HG03439 (cell line): ENCODE measurements at regions not wholly inside any gene's neighbourhood (a gene's known extent, or its start where the extent isn't known, plus 50 kb on each side); places are given as distances from the start of the nearest gene placed in this dataset.

Source experiments
- ATAC-seq: cut with Tn5 transposase; IDR thresholded peaks from one replicate; pipeline ENCODE4 v1.9.1; 2021; ENCODE audit warnings: mild to moderate bottlenecking, moderate library complexity; ENCODE audit not compliant: unreplicated experiment

DNA sequence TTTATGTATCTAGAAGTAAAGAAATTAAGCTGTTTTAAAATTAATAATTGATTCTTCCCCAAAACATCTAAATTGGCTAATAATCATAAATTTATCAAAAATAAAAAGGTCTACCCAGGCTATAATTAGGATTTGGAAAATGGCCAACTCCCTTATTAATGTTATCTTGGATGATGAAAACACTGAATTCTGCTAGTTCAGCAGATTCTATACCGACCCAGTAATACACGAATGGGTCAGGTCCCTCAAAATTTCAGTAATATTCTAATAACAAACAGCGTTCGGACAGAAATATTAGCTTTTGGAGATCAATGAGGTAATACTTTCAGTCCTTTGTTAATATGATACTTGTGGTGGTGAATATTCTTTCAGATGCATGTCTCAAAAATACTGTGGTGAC is 360.7 kb upstream of the MGMT start:
- ATAC-seq: no peak

DNA sequence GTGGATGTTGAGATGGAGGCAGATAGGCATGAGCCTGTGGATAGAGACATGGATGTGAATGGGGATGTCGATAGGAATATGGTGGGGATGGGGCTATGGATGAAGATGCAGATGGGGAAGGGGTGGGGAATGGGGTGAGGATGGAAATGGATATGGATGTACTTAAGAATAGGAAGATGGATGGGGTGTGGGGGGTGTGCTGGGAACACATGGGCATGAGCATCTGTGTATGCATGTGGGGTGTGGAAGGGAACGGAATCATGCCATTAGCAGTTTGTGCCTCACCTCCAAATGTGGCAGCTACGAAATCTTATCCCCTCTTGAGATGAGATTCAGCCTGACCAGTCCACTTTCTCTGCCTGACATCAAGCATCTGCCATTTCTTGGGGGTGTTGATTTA is 359.5 kb upstream of the MGMT start:
- no peak for ATAC-seq

DNA sequence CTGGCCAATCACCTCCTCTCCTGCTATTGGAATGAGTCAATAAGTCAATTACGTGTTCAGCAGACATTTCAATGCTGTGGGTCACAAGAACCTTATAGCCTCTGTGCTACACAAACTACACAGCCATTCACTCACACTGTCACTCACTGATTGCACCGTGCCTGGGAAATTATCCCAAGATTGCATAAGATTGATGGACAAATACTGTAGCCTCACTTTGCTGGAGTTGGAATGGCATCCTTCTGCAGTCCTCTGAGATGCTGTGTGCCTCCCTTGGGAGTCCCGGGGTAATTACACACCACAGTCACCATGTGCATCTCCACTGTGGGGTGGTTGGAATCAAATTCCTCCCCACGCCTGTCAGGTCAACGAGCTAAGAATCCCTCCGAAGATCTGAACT is 358.7 kb upstream of the MGMT start:
- ATAC-seq: no peak

DNA sequence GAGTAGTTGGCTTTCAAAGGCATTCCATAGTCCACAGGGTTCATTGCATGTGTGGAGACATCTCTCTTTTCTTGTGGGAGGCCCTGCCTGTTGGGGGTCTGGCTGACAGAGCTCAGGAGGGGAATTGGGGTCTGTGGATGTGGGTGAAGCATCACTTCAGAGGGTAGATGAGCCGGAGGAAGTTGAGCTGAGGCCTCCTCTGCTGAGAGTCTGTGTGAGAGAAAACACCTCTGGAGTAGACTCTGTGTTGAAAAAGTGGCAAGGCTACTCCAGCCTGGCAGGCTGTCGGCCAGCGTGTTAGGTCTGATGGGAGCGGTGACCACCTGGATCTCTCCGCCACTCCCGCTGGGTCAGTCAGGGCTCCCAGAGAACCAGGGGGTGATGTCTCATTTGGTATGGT is 358.0 kb upstream of the MGMT start:
- no peak for ATAC-seq

DNA sequence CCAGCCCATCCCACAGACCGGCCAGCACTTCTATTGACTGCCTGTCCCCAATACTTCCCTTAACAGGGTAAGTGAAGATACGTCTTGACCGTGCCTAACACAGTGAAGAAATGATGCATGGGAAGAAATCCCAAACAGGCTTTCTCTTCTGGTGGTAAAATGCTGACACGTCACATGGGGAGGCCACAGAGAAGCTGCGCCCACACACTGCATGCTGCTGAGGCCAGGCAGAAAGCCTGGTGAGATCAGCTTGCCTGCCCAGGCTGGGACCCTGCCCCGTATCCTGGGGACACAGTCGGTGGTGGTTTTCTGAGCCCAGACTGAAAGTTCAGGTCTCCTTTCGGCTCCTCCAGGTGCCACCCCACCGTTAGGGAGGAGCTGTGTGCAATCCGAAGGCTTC is 356.3 kb upstream of the MGMT start:
- no peak for ATAC-seq

DNA sequence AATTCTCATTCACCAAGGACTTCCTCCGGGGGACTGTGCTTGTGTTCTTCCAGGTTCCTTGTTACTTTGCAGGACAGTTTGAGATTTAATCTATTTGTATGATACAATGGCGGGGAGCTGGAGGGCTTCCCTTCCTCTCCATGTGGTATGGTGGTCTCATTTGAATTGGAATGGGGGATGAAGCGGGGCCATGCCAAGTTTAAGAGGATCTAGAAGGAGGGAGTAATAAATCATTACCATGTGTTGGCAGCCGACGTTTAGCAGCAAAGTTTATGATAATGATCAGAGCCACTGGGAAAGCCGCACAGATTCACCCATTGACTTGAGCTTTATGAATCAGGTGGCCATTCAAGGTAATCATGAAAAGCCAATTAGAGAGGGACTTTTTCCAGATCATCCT is 355.1 kb upstream of the MGMT start:
- ATAC-seq: no peak

DNA sequence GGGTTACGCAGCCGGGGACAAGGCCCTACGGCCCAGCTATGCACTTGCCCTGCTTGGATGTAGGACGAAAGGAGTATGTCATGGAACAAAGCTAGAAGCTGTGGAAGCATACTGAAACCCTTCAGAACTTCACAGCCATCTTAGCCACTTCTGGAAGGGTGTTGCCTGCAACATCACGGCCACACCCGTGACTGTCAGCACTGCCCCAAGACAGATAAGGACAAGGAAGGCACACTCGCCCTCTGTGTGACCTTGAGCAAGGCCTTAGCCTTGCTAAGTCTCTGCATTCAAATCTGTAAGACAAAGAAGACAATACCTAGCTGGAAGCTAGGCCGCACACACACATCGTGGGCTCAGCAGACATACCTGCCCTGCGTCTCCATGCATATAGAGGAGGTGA is 352.5 kb upstream of the MGMT start:
- ATAC-seq: no peak

DNA sequence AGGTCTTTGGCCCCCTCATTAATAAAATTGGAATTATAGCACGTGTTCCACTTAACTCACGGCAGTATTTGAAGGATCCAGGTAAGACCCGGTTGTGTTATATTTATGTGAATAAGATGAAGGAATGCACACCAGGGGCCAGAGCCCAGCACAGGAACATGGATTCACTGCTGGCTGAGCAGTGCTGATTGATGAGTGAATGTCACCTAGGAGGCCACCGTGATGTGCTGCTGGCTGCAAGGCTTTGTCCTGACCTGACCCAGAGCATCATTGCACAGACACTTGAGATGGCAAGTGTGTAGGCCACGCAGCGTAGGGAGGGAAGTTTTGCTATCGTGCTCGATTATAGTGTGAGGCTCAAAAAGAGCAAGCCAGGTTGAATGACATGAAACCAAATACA is 350.7 kb upstream of the MGMT start:
- no peak for ATAC-seq

DNA sequence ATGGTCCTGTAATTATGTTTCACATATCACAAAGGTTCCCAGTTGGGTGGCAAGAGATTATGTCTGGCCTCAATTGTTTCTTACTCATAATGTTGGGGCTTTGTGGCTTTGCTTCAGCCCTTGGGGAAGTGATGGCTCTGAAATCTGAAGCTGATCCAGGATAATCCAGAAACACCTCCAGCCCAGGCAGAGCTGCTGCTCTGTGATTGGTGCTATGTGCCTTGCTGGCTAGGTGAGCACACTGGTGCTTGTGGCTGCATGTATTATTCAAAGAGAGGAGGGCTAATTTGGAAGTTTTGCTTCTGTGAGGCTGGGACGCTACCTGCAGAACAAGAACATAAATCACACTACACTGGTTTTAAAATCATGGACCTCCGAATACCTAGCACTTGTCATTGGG is 346.6 kb upstream of the MGMT start:
- no peak for ATAC-seq

DNA sequence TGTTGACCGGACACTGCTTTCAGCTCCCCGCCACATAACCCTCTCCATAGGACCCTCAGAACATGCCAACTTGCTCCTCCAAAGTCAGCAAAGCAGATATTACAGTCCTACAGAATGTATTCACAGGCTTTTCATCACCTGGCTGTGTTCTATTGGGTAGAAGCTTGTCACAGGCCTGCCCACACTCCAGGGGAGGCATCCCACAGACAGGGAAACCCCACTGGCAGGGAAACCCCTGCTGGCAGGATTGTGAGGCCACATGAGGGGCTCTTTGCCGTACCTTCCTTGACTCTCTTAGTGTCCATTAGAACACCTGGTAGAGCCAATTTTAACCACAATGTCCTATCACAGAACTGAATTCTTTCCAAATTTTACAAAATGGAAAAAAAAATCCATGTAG is 344.2 kb upstream of the MGMT start:
- ATAC-seq: no peak

DNA sequence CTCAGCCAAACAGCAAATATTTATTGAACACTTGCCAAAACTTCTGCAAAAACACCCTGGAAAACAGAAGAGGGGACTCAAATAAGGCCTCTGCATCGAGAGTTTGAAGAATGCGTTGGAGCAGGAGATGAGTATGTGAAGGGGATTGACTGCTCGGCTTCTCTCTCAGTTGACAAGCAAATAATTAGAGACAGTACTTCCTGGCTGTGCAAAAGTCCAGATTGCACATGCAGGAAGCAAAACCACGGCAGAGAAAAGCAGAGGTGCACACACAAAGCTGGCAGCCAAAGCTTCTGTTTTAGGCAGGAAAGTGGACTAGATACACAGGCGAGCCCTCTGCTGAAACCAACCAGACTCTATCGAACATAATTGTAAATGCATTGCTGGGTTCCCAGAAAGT is 343.6 kb upstream of the MGMT start:
- ATAC-seq: no peak

DNA sequence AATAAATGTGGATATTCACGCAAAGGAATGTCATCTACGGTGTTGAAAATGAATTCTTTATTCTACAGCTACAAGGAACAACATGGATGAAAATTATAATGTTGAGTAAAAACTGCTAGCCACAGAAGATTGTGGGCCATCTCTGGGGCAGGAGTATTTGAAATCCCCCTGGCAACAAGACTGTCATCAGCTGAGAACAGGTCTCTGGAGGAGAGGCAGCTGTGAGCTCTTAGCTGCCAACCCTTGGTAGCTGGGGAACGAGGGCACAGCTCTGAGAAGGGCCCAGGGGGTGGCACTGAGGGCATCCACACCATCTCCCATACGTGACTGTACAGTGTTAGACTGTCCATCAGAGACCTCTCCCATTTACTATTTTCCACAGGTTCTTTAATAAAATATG is 340.1 kb upstream of the MGMT start:
- ATAC-seq: no peak

DNA sequence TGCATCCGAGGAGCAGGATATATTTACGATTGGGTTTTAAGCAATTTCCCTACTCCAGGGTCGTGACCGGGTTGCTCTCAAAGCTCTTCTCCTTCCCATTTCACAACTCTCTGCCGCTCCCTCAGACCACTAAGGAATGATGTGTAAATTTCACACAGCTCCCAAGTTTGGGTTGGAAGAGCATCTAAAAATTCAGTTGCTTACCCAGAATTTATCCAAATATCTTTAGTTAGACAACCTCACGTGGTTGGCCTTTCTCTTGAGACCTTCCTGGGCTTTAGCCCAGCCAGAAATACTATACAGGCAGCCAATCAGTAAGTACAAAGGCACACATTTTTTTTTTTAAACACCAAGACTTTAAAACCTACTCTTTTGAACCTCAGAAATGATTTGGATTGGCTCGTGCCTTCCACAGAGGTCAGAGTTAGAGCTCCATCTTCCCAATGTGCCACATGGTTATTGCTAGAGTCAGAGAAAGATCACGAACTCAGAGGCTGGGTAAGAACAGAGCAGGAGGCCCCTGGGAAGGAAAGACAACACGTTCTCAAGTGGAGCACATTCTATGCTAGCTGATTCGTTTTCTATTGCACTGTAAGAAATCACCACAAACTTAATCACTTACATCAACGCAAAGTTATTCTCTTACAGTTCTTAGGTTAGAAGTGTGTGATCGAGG is 335.4 kb upstream of the MGMT start:
- ATAC-seq: no peak

DNA sequence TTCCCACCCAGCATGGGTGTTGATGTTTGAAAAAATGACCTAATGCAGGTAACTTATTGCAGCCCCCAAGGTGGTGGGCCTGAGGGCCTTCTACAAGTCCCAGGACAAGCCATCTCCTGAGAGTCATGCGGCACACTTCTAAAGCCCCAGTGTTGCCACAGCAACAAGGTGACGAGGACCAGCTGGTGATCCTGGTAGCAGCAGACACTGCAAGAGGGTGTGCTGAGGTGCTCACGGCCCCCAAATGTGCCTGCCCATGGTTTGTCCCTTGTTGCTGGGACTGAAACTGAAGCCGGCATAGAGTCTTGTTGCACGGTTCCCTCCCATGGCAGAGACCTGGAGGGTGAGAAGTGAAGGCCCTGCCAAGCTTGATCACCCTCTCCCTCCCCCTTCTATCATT is 333.2 kb upstream of the MGMT start:
- ATAC-seq: no peak

DNA sequence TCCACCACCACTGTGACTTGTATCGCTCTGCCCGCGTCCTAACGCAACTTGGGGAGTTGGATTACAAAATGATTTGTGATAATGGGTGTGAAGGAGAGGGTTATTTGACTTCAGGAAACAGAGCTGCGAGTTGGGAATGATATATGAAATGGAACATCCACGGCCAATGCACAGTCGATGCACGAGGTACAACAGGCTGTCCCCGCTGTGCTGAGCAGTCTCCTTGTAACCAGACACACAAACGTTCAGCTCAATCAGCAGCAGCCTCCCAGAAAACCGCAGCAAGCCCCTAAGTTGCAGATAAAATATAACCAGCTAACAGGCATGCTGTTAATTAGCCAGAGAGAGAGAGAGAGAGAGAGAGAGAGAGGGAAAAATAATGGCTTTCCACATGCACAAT is 332.7 kb upstream of the MGMT start:
- no peak for ATAC-seq

DNA sequence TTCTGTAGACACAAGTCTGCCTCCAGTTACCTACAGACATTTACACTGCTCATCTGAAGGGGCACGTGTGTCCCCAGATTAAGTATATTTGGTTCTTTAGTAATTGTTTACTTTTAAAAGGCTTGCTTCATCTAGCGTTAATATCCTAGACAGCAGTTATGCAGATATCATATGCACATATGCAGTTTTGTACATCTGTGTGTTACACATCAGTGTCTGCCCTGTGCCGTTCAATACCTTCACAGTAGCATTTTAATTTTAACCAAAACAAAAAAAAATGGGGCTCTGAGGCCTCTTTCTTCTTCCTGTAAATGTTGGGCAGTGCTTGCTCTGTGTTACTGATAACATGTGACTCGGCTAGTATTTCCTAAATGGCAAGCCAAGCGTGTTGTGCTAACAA is 331.4 kb upstream of the MGMT start:
- no peak for ATAC-seq

DNA sequence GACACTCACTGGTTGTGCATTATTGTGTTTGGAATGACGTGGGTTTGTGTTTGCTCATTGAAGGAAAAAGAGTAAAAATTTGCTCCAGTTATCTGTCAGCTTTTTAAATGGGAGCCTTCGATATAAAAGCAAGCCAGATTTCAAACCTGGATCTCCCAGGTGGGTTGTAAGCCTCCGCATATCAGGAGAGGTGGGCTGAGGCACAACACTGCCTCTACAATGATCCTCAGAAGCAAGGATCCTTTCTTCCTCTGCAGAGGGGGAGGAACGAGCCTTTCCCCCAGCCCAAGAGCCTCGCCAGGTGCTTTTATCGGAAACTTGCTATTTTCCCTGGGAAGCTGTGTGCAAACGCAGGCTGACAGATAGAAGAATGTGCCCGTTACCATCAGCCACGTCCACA is 331.0 kb upstream of the MGMT start:
- no peak for ATAC-seq

DNA sequence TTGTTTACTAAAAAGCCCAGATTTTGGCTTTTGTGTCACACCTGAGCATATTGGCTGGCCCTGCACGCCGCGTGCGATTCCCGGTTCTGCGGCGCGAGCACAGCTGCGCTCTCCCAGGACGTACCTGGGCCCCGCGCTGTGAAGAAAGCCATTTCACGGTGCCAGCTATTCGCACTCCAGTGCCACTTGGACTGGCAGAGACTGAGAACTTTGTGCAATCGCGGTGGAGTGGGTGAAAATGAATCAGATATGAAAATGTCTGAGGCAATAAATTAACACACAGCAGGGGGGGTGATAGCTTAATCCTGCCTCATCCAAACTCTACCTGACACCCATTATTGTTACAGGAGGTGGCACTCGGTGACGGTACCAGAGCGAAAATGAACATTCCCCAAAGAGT is 330.1 kb upstream of the MGMT start:
- no peak for ATAC-seq

DNA sequence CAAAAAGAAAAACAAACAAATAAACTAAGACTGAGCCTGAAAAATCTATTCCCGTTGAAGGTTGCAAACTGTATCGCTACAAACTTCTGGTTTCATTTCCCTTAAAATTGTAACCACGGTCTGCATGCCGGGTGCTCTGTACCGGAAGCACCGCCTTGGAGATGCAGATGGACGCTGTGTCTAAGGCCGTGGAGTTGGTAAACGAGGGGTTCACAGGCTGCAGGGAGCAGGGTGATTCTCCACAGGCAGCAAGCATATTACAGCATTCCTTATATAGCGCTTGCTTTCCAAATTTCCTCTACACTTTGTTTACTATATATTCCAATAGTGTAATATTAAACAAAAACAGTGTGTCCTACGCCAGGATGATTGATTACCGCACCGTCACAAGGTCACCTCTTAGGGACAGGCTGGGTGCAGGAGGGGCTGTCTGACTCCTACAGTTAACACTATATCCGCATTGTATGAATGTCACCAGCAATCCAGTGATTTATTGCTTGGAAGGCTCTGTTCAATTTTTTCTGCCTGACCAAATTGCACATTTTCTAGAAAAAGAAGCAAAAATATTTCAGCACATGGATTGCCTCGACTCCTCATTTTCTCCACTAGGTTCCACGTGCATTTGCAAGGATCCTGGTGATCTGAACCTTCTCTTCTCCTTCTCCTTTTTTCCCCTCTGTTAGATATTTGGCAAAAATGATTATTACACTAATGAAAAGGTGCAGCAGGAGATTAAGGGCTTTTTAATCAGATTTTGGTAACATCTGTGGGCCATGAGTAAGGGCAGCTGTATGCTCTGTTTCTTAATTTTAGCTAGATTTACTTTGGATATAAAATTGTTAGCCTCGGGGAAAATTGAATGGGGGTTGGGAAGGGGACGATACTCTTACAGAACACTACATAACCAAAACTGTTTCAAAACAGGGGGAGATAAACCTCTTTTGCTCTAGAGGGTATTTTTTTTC is 325.8 kb upstream of the MGMT start:
- no peak for ATAC-seq

DNA sequence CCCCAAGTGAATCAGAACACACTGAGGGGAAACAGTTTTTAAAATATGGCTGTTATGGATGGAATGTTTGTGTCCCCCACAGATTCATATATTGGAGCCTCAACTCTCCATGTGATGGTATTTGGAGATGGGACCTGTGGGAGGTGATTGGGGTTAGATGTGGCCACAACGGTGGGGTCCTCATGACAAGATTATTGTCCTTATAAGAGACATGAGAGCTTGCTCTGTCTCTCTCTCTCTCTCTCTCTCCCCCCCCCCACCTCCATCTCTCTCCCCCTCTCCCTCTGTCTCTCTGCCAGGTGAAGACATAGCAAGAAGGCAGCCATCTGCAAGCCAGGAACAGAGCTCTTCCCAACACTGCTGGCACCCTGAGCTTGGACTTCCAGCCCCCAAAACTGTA is 315.8 kb upstream of the MGMT start:
- no peak for ATAC-seq

DNA sequence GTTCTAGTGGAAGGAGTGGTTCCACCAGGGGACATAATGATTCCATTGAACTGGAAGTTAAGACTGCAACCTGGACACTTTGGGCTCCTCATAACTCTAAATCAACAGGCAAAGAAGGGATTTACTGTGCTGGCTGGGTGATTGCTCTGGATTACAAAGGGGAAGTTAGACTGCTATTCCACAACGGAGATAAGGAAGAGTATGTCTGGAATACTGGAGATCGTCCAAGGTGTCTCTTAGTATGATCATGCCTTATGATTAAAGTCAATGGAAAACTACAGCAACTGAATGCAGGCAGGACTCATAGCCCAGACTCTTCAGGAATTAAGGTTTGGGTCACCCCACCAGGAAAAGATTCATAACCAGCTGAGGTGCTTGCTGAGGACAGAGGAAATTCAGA is 310.6 kb upstream of the MGMT start:
- ATAC-seq: no peak

DNA sequence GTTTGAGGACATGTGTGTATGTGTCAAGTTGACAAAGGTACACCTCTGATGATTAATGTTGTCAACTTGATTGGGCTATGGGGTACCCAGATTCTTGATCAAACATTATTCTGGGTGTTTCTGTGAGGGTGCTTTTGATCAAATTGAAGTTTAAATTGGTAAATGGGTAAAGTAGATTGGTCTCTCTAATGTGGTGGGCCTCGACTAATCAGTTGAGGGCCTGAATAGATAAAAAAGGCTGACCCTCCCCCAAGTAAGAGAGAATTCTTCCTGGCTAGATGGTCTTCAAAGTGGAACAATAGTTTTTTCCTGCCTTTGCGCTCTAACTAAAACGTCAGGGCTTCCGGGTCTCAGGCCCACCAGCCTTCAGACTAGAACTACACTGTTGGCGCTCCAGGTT is 309.9 kb upstream of the MGMT start:
- no peak for ATAC-seq

DNA sequence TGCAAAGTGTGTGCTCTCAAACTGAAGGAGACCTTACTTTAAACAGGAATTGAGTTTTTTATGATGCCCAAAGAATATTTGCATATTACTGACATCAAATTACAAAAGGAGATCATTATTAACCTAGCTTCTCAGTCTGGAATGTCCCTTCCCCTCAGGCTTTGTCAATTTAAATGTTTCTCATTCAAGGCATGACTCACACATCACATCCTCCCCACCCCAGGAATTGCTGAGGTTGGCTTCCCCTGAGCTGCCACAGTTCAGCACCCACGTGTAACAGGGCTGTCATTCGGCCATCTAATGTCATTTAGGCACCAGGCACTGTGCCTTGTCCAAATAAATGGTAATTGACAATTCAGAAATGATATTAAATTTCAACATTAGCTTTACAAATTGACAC is 305.9 kb upstream of the MGMT start:
- ATAC-seq: no peak
